ENCODE measurements at regions not wholly inside any gene's neighbourhood (a gene's known extent, or its start where the extent isn't known, plus 50 kb on each side); places are given as distances from the start of the nearest gene placed in this dataset.

- Histone ChIP-seq H3F3A (ENCODE audit: insufficient read depth, low read length) (no peaks in the 10 kb centered on the region), H3K9me2 (replicated peaks; ENCODE audit: insufficient read depth, low read length) (no peaks in the 10 kb centered on the region), H3K36me3 (replicated peaks; ENCODE audit: insufficient read depth, low read length) (no peaks in the 10 kb centered on the region), H3K4me2 (ENCODE audit: low read depth, low read length) (no peak overlapping the region), H4K20me1 (ENCODE audit: insufficient read depth, low read length) (no peaks in the 10 kb centered on the region), H3K79me2 (ENCODE audit: low read length) (no peaks in the 10 kb centered on the region), H3K4me3 (ENCODE audit: low read length) (no peak overlapping the region), H2AFZ (ENCODE audit: low read length) (no peak overlapping the region), H3K4me1 (ENCODE audit: low read length) (no peaks in the 10 kb centered on the region), H3K27ac (ENCODE audit: low read length) (no peak overlapping the region), H3K27me3 (replicated peaks; ENCODE audit: insufficient read depth, low read length) (no peaks in the 10 kb centered on the region), H3K9me3 (replicated peaks; ENCODE audit: insufficient read depth, low read length) (no peaks in the 10 kb centered on the region), H3K9ac (ENCODE audit: low read length) (no peak overlapping the region)
- TF ChIP-seq EZH2 (optimal IDR thresholded peaks at IDR 0.05; ENCODE audit: low read depth, low read length) (no peak), EZH2phosphoT487 (IDR thresholded peaks at IDR 0.05; ENCODE audit: low read length) (no peak)
- TF ChIP-seq, protein P1, sequence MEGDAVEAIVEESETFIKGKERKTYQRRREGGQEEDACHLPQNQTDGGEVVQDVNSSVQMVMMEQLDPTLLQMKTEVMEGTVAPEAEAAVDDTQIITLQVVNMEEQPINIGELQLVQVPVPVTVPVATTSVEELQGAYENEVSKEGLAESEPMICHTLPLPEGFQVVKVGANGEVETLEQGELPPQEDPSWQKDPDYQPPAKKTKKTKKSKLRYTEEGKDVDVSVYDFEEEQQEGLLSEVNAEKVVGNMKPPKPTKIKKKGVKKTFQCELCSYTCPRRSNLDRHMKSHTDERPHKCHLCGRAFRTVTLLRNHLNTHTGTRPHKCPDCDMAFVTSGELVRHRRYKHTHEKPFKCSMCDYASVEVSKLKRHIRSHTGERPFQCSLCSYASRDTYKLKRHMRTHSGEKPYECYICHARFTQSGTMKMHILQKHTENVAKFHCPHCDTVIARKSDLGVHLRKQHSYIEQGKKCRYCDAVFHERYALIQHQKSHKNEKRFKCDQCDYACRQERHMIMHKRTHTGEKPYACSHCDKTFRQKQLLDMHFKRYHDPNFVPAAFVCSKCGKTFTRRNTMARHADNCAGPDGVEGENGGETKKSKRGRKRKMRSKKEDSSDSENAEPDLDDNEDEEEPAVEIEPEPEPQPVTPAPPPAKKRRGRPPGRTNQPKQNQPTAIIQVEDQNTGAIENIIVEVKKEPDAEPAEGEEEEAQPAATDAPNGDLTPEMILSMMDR (IDR thresholded peaks at IDR 0.05; ENCODE audit: low read length) = no peak
- DNase-seq = no peak
Measured at GRCh38 chr5:62909326-62909725, 330.7 kb downstream of the LRRC70 start.

GRCh38 chr5:62902126-62902525 is 323.5 kb downstream of the LRRC70 start:
- no peaks in the 10 kb centered on the region for H3K4me1 ChIP-seq (ENCODE audit: low read length)
- H3K9ac ChIP-seq (ENCODE audit: low read length) = no peak overlapping the region
- H3K9me2 ChIP-seq (replicated peaks; ENCODE audit: insufficient read depth, low read length) = no peaks in the 10 kb centered on the region
- no peak overlapping the region for H3K4me3 ChIP-seq (ENCODE audit: low read length)
- no peaks in the 10 kb centered on the region for H3K79me2 ChIP-seq (ENCODE audit: low read length)
- no peak overlapping the region for H3K27ac ChIP-seq (ENCODE audit: low read length)
- H3K4me2 ChIP-seq (ENCODE audit: low read depth, low read length) = no peak overlapping the region
- TF ChIP-seq EZH2phosphoT487 (IDR thresholded peaks at IDR 0.05; ENCODE audit: low read length) (no peak), EZH2 (optimal IDR thresholded peaks at IDR 0.05; ENCODE audit: low read depth, low read length) (no peak)
- TF ChIP-seq, protein P1 (IDR thresholded peaks at IDR 0.05; ENCODE audit: low read length) = no peak
- no peaks in the 10 kb centered on the region for H3F3A ChIP-seq (ENCODE audit: insufficient read depth, low read length)
- H4K20me1 ChIP-seq (ENCODE audit: insufficient read depth, low read length) = no peaks in the 10 kb centered on the region
- DNase-seq = no peak
- no peaks in the 10 kb centered on the region for H3K9me3 ChIP-seq (replicated peaks; ENCODE audit: insufficient read depth, low read length)
- no peak overlapping the region for H2AFZ ChIP-seq (ENCODE audit: low read length)
- H3K27me3 ChIP-seq (replicated peaks; ENCODE audit: insufficient read depth, low read length) = no peaks in the 10 kb centered on the region
- H3K36me3 ChIP-seq (replicated peaks; ENCODE audit: insufficient read depth, low read length) = no peaks in the 10 kb centered on the region

DNA sequence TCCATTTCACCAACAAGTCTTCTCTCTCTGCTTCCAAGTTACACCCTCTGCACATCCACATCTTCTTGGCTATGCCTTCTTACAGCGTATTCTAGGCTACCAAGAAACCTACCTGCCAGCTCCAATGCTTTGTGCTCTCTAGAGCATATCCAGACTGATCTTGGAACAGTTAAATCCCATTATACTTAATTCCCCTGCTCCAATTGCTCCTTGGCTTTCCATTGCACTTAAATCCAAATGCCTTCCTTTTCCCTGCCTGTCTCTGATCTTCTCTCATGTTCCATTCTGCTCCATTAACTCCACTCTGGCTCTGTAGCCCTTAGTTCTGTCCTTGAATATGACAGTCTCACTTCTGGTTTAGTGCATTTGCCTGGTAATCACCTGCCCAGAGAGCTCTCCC is 322.4 kb downstream of the LRRC70 start:
- no peak overlapping the region for H3K4me3 ChIP-seq (ENCODE audit: low read length)
- no peaks in the 10 kb centered on the region for H3F3A ChIP-seq (ENCODE audit: insufficient read depth, low read length)
- no peaks in the 10 kb centered on the region for H3K36me3 ChIP-seq (replicated peaks; ENCODE audit: insufficient read depth, low read length)
- H2AFZ ChIP-seq (ENCODE audit: low read length) = no peak overlapping the region
- DNase-seq = no peak
- no peak overlapping the region for H3K9ac ChIP-seq (ENCODE audit: low read length)
- no peaks in the 10 kb centered on the region for H3K4me1 ChIP-seq (ENCODE audit: low read length)
- H3K27me3 ChIP-seq (replicated peaks; ENCODE audit: insufficient read depth, low read length) = no peaks in the 10 kb centered on the region
- H3K9me2 ChIP-seq (replicated peaks; ENCODE audit: insufficient read depth, low read length) = no peaks in the 10 kb centered on the region
- H3K4me2 ChIP-seq (ENCODE audit: low read depth, low read length) = no peak overlapping the region
- H3K9me3 ChIP-seq (replicated peaks; ENCODE audit: insufficient read depth, low read length) = no peaks in the 10 kb centered on the region
- TF ChIP-seq EZH2 (optimal IDR thresholded peaks at IDR 0.05; ENCODE audit: low read depth, low read length) = no peak
- TF ChIP-seq, protein P1 (IDR thresholded peaks at IDR 0.05; ENCODE audit: low read length) = no peak
- no peak for TF ChIP-seq EZH2phosphoT487 (IDR thresholded peaks at IDR 0.05; ENCODE audit: low read length)
- no peaks in the 10 kb centered on the region for H4K20me1 ChIP-seq (ENCODE audit: insufficient read depth, low read length)
- no peak overlapping the region for H3K27ac ChIP-seq (ENCODE audit: low read length)
- no peaks in the 10 kb centered on the region for H3K79me2 ChIP-seq (ENCODE audit: low read length)
